NOMO-1 treated with dmso at 0.1 percent for 144 hours (cell line): ENCODE measurements at regions not wholly inside any gene's neighbourhood (a gene's known extent, or its start where the extent isn't known, plus 50 kb on each side); places are given as distances from the start of the nearest gene placed in this dataset.
"Not testable (repeated sequence)": the region's sequence is repeated elsewhere in the genome, so short reads cannot be mapped to it uniquely, and the experiment has no call there.

Experiments used
- DNase-seq: peaks from one replicate; lab custom pipeline; 2025; ENCODE audit not compliant: unreplicated experiment; lab: John Stamatoyannopoulos, UW

DNA sequence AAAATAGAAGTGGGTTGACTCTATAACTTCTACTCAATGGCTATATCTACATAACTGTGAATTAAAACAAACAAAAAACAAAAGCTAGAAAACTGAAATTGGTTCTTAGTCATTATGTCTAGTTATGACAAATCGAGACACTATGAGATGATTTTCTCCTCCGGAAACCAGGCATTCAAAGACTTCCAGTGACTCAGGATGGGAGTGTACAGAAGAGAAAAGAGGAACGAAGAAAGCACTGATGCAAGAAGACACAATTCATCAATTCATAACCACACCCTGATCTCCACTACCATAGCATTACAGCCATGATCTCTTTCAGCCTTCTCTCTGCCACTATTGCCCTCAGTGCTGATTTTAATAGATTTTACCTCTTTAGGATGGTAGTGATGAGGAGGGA, 253.6 kb downstream of the CBLL2 start:
- DNase-seq, result peak; percentile 79

- DNase-seq, result no peak
These were observed 254.6 kb downstream of the CBLL2 start for GRCh38 chrX:22527302-22527701.

DNA sequence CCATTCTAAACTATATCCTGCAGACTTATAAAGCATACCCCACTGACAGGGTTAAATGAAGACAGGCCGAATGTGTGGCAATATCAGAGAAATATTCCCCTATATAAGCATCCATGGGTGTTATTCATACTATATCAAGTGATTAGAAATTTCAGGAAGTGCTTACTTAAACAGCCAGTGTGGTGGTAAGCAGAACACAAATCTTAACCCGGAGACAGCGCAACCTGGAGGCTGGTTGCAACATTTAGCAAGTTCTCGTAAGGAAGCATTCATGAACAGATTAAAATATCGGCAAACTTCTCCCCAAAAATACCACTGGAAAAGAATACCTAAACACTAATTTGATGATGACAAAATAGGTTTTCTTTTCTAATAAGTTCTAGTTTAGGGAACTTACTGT, 261.2 kb downstream of the CBLL2 start:
- DNase-seq, result peak; percentile 19

- DNase-seq, result no peak
These were observed 261.9 kb downstream of the CBLL2 start for GRCh38 chrX:22534643-22535042.

- DNase-seq, result no peak
These were observed 264.1 kb downstream of the CBLL2 start for GRCh38 chrX:22536746-22537304.

DNA sequence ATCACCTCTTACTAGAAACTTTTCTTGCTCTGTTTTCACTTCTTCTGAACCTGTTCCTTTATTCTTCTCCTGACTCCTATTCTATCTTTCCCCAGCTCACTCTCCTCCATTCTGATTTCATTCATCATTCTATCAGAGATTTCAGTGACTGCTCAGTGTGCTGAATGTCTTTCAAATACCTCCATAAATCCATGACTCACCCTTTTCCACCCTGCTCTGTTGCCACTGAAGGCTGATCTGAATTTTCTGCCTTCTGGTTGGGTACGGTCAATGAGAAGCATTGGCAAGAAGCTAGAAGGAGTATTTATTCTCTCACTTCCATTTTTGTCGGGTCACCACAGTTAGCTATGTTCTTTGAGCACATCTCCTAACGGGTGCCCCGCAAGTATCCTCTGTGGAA, 265.9 kb downstream of the CBLL2 start:
- DNase-seq, result no peak

DNA sequence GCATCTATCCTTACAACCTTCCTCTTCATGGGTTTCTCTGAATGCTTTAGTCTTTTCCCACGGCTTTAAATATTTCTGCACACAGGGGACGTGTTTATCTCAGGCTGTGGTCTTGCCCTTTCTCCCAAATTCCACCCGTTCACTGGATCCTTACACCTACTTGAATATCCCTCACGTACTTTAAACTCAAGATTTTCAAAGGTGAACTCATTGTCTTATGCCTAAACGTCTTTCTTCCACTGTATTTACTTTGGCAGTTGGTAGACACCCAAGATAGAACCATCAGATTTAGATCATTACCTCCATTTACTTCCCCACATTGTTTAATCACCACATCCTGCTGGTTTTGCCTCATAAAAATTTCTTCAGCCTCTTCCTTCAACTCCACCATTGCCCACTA, 269.2 kb downstream of the CBLL2 start:
- DNase-seq, result no peak

DNA sequence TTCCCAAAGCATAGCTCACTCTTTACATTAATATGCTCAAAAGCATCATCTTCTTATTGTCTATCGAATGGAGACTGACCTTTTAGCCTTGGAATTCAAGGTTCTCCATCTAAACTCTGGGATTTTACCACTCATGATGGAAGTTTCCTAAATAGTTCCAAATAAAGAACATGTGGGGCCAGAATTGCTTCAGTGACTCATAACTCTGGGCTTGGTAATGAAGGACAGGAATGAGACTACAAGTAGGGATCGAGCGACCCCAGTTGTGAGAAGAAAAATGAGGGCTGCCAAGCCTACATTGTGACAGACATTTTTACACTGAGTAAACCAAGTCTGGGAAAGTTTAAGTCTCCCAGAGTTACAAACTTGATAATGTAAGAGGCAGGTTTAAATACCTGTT, 269.9 kb downstream of the CBLL2 start:
- DNase-seq, result no peak

DNA sequence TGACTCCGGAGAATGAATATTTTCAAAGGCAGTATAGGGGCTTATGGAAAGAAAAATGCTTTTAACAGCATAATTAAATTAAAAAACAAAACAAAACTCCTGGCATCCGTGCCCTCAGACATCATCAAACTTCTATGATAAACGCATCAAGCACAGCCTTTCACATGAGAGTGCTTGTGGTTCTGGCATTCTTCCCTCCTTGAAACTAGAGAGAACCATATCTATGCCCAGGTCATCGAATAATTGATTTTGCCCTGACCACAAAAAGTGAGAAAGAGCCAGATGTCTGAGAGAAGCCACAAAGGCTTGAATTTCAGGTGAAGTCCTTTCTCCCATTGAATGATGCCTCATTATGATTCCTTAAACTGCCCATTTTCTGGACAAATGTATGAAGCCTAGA, 286.8 kb downstream of the CBLL2 start:
- DNase-seq, result no peak

DNA sequence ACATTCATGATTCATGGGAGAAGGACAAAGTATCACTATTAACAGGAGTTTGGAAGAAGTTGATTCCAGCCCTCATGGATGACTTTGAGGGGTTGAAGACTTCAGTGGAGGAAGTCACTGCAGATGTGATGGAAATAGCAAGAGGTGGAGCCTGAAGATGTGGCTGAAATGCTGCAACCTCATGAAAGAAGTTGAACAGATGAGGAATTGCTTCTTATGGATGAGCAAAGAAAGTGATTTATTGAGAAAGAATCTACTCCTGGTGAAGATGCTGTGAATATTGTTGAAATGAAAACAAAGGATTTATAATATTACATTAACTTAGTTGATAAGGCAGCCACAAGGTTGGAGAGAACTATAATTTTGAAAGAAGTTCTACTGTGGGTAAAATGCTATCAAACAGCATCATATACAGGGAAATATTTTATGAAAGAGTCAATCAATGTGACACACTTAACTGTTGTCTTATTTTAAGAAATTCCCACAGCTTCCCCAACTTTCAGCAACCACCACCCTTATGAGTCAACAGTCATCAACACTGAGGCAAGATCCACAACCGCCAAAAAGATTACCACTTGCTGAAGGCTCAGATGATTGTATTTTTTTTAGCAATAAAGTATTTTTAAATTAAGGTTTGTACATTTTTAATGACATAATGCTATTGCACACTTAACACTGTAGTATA, 302.6 kb downstream of the CBLL2 start:
- no peak for DNase-seq

DNA sequence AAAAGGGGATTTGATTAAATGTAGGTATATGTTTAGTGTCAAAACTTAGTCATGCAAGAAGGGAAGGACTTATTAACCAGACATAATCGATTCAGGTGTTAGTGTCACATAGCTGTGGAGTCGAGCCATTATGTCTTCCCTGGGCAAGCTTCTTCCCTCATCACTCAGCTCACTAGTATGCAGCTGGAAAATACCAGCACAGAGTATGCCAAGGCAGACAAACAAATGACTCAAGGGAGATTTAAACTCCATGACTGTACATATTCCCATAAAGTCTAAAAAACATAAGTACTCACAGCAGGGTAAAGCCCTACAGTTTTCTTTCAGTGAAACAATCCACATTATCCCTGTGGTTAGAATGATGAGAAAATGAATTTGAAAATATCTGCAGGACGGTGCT, 304.5 kb downstream of the CBLL2 start:
- no peak for DNase-seq

GRCh38 chrX:22585831-22586230, 313.1 kb downstream of the CBLL2 start:
- DNase-seq, result no peak

- no peak for DNase-seq
These were observed 317.1 kb downstream of the CBLL2 start for GRCh38 chrX:22589845-22590244.

DNA sequence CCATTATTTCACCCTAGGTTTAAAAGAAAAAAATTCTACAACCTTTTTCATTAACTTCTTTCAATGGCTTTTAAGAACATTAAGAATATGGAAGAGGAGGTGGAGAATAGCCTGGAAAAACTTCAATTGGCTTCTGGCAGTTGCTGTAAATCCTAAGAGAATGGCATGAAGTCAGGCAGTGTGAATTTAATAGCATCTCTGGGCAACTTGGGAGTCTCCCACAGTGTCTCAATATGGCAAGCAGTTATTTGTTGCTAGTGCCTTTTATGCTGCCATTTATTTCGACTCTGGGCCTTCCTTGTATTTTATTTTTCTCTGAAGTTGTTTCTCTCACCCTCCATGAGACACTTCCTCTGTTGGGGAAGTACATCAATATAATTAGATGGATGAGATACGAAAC, 322.1 kb downstream of the CBLL2 start:
- no peak for DNase-seq

DNA sequence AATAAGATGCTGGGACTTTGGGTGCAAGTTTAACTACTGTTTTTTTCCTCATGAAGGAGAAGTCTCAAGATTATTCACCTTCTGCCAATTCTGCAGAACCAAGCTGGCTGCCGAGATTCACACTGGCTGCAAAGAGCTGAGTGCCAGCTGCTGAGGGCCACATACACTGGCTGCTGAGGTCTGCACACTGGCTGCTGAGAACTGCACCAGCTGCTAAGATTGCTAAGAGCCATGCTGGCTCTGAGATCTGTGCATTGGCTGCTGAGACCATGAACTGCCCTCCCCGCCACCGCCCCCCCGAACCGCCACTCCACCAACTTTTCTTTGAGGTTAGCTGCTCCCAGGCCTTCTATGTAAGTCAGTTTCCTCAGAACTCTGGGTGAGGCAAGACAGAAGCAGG, 330.3 kb downstream of the CBLL2 start:
- no peak for DNase-seq

DNA sequence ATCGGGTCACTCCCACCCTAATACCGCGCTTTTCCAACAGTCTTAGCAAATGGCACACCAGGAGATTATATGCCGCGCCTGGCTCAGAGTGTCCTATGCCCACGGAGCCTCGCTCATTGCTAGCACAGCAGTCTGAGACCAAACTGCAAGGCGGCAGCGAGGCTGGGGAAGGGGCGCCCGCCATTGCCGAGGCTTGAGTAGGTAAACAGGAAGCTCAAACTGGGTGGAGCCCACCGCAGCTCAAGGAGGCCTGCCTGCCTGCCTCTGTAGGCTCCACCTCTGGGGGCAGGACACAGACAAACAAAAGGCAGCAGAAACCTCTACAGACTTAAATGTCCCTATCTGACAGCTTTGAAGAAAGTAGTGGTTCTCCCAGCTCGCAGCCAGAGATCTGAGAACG, 336.7 kb downstream of the CBLL2 start:
- DNase-seq, result not testable (repeated sequence)

GRCh38 chrX:22616867-22617266, 344.2 kb downstream of the CBLL2 start:
- DNase-seq, result no peak

DNA sequence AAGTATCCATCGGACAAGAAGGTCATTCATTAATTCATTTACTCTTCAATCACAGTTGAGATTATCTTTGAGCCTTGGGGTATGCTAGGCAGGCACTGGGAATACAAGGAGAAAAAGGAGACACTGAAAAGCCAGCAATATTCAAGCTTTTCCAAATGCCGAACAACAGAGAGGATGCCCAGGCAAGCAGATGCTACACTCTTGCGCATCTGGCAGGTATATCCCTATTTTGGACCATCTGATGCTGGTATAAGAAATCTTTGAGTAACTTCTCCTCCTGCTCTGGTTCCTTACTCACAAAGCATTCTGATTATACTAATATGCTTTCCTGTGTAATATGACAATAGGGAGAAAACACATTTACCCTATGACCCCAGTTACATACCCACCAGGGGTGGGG, 354.9 kb downstream of the CBLL2 start:
- DNase-seq, result no peak

GRCh38 chrX:22628275-22628674, 355.6 kb downstream of the CBLL2 start:
- no peak for DNase-seq

- DNase-seq, result no peak
These were observed 356.5 kb downstream of the CBLL2 start for GRCh38 chrX:22629105-22629725.

DNA sequence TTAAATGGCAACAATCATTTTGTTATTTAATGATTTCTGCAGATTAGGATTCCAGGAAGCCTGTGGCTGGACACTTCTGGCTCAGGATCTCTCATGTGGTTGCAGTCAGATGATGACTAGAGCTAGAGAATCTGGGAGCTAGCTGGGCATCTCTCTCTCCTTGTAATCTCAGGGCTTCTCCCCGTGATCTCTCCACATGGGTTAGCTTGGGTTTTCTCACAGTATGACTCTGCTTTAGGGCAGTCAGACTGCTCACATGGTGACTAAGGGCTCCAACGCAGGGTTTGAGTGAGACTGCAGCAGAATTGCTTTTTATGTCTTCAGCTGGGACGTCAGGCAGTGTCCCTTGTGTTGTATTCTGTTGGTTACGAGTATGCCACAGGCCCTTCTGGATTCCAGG, 361.4 kb downstream of the CBLL2 start:
- DNase-seq, result no peak

GRCh38 chrX:22634751-22635150, 362.0 kb downstream of the CBLL2 start:
- DNase-seq, result no peak

- DNase-seq, result no peak
These were observed 351.5 kb upstream of the DDX53 start for GRCh38 chrX:22648281-22648680.
